ENCODE measurements at regions not wholly inside any gene's neighbourhood (a gene's known extent, or its start where the extent isn't known, plus 50 kb on each side); places are given as distances from the start of the nearest gene placed in this dataset.
"Not testable (repeated sequence)": the region's sequence is repeated elsewhere in the genome, so short reads cannot be mapped to it uniquely, and the experiment has no call there.

DNA sequence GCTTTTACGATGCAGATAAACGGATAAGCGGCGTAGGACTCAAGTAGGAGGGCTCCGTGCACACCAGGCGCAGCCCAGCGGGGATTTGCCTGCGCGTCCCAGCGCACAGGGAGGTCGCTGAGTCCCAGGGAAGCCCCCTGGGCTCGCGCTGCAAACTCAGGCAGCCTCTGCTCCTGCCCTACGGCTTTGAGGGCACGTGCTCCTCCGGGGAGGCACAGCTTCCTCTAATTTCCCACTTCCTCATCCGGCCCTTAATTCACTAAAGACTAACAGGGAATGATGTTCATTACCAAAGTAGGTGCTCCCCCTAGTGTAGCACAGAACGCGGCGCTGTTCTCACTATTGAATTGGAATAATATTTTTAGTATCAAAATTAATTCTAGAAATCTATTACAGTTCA lies 825.4 kb downstream of the KCNJ18 start:
- no peak overlapping the region for H3K27ac ChIP-seq
- no peaks in the 10 kb centered on the region for H3K4me1 ChIP-seq
- ATAC-seq (no peak), DNase-seq (no peak)
- H3K9me3 ChIP-seq, result peaks cover 0 to 9% (median 0%) of the 10 kb centered on the region in 12 donors
- no peaks in the 10 kb centered on the region for H3K36me3 ChIP-seq
- 50 to 53% (median 52%) methylated on average over 19 to 20 of the region's 20 CpGs for WGBS, 4 donors
- no peaks in the 10 kb centered on the region for H3K27me3 ChIP-seq
- H3K4me3 ChIP-seq, result no peak overlapping the region
- no peak for TF ChIP-seq POLR2A (IDR thresholded peaks at IDR 0.05)
- TF ChIP-seq, protein P1, sequence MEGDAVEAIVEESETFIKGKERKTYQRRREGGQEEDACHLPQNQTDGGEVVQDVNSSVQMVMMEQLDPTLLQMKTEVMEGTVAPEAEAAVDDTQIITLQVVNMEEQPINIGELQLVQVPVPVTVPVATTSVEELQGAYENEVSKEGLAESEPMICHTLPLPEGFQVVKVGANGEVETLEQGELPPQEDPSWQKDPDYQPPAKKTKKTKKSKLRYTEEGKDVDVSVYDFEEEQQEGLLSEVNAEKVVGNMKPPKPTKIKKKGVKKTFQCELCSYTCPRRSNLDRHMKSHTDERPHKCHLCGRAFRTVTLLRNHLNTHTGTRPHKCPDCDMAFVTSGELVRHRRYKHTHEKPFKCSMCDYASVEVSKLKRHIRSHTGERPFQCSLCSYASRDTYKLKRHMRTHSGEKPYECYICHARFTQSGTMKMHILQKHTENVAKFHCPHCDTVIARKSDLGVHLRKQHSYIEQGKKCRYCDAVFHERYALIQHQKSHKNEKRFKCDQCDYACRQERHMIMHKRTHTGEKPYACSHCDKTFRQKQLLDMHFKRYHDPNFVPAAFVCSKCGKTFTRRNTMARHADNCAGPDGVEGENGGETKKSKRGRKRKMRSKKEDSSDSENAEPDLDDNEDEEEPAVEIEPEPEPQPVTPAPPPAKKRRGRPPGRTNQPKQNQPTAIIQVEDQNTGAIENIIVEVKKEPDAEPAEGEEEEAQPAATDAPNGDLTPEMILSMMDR (IDR thresholded peaks at IDR 0.05), result no peak
- intact Hi-C loops (cut with DNase I), result no loop called here

DNA sequence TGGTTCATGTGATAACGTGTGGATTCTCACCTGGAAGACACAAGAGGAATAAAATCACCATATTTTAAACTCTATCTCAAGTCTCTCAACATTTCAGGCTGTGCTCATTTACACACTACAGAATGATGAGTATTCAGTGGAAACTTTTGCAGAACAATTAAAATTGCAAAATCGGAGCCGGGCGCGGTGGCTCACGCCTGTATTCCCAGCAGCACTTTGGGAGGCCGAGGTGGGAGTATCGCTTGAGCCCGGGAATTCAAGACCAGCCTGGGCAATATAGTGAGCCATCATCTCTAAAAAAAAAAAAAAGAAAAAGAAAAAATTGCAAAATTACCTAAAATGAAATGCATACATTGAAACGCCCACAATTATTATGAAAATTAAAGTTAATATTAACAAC lies 825.9 kb downstream of the KCNJ18 start:
- 82 to 84% (median 83%) methylated on average over 10 of the region's 10 CpGs for WGBS, 4 donors
- no peak overlapping the region for H3K4me3 ChIP-seq
- no peaks in the 10 kb centered on the region for H3K27me3 ChIP-seq
- H3K9me3 ChIP-seq, result peaks cover 0 to 4% (median 0%) of the 10 kb centered on the region in 12 donors
- H3K36me3 ChIP-seq, result no peaks in the 10 kb centered on the region
- ATAC-seq (no peak), DNase-seq (no peak)
- intact Hi-C loops (cut with DNase I), result no loop called here
- no peak for TF ChIP-seq POLR2A (IDR thresholded peaks at IDR 0.05)
- TF ChIP-seq, protein P1 (IDR thresholded peaks at IDR 0.05), result no peak
- H3K4me1 ChIP-seq, result no peaks in the 10 kb centered on the region
- H3K27ac ChIP-seq, result no peak overlapping the region

DNA sequence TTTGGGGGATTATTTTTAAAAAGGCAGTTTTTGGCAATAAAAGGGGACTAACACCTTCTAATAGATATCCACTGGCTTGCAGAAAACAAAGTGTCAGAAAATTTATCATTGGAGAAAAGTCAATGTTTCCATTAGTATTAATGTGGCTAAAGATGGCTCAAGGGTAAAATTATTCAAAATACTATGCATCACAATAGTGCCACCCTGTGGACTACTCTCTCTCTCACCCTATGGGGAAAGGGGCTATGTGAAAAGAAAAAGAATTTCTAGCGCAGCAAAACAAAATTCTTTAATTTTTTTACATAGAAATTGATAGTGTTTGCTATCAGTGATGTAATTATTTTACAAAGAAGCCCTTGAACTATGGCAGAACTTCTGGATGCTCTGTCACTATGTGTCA lies 856.5 kb downstream of the KCNJ18 start:
- WGBS, 4 donors, result 40 to 67% (median 45%) methylated on average over 1 of the region's 1 CpG
- H3K4me1 ChIP-seq; H3K4me3 ChIP-seq; intact Hi-C loops (cut with DNase I); H3K36me3 ChIP-seq; DNase-seq; ATAC-seq; H3K27me3 ChIP-seq; H3K9me3 ChIP-seq; H3K27ac ChIP-seq: not testable (repeated sequence)

DNA sequence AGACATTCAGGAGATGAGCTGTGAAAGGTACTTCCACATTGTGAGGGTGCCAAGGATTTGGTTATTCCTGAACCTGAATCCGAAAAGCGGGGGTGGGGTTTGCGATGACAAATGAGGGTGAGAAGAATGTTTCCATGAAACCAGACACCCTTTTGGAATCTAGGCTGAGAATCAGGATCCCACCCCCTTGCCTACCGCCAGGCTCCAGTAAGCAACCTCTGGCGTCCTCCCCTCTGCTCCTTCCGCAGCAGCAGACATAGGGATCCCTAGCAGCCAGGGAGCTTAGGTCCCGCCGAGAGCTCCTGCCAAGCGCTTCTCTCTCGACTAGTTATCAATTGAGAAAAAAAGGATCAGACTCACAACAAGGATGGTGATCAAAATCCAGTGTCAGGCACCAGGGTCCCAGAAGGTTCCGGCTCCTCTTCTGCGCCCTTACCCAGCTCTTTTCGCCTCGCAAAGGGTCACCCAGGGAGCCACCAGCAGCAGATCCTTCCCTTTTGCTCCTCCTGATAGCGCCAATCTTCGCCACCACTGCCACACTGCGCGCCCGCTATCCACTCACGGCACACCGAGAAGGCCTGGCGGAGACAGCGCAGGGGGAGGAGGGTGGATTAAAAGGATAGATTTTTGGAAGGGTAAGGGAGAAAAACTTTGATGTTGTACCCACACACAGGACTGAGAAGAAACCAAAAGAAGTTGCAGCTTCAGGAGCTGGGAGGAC lies 859.5 kb downstream of the KCNJ18 start:
- H3K9me3 ChIP-seq; intact Hi-C loops (cut with DNase I); H3K4me3 ChIP-seq; H3K27ac ChIP-seq; H3K27me3 ChIP-seq; H3K4me1 ChIP-seq; ATAC-seq; H3K36me3 ChIP-seq; DNase-seq: not testable (repeated sequence)
- 66 to 78% (median 72%) methylated on average over 23 of the region's 23 CpGs for WGBS, 4 donors

DNA sequence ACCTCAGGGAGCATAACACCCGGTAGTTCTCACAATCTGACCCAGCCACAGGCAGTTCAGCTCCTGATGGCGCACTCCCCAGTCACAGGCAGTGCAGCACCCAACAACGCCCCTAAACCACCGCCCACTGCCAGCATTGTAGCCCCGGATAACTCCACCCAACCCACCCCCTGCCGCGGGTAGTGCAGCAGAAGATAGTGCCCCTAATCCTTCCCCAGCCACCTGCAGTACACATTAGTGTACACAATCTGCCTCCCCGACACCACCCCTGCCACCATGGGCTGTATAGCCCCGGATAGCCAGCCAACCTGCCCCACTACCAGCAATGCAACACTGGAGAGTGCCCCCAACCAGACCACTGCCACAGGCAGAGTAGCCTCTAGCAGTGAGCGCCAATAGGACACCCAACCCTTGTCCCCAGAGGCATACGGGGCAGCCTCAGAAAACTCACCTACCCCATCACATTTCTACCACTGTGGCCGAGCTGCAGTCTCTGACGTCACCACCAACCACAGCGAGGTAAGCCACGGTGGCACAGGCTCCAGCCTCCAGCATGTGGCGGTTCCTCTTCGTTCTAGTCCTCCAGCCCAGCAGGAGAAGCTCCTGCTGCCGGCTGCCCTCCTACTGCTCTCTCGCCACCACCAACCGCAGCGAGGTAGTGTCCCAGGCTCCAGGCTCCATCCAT lies 877.3 kb downstream of the KCNJ18 start:
- TF ChIP-seq, protein P1 (IDR thresholded peaks at IDR 0.05), result no peak
- no peak for TF ChIP-seq POLR2A (IDR thresholded peaks at IDR 0.05)
- H3K36me3 ChIP-seq, result no peaks in the 10 kb centered on the region
- no peak overlapping the region for H3K27ac ChIP-seq
- no peaks in the 10 kb centered on the region for H3K27me3 ChIP-seq
- no peak for ATAC-seq
- 83 to 89% (median 87%) methylated on average over 17 to 21 of the region's 21 CpGs for WGBS, 4 donors
- H3K4me3 ChIP-seq, result no peak overlapping the region
- no peak for DNase-seq
- H3K4me1 ChIP-seq, result no peaks in the 10 kb centered on the region
- intact Hi-C loops (cut with DNase I), result no loop called here
- H3K9me3 ChIP-seq, result no peaks in the 10 kb centered on the region
